Stomach (tissue), 8 donors: ENCODE measurements at regions not wholly inside any gene's neighbourhood (a gene's known extent, or its start where the extent isn't known, plus 50 kb on each side); places are given as distances from the start of the nearest gene placed in this dataset.
"Not testable (repeated sequence)": the region's sequence is repeated elsewhere in the genome, so short reads cannot be mapped to it uniquely, and the experiment has no call there.

Source experiments
- DNase-seq, 2 donors: peaks; one replicate each; pipeline versions ENCODE4 v3.0.0 to v3.0.0-alpha.2; 2013 to 2019
- H3K27ac ChIP-seq, 5 donors: fragments of 200-600 bp in 4 of 5; sonication (generic) in 4 of 5; one replicate each; pipeline ENCODE4 v1.5.1; 2013 to 2019; ENCODE audit warnings: mild to moderate bottlenecking in 1 of 5, moderate library complexity in 1 of 5
- H3K27me3 ChIP-seq, 3 donors: fragments of 200-600 bp; sonication (generic); one replicate each; pipeline ENCODE4 v1.5.1; 2017 to 2019; ENCODE audit warnings: mixed run types in 1 of 3
- H3K36me3 ChIP-seq, 4 donors: fragments of 200-600 bp; sonication (generic); 1 replicate in 3 of 4; 2 replicates in 1 of 4; pipeline ENCODE4 v1.5.1; 2016 to 2019
- H3K4me1 ChIP-seq, 4 donors: fragments of 200-600 bp; sonication (generic); one replicate each; pipeline ENCODE4 v1.5.1; 2016 to 2019
- H3K4me3 ChIP-seq, 4 donors: fragments of 200-600 bp; sonication (generic) in 3 of 4; one replicate each; pipeline ENCODE4 v1.5.1; 2016 to 2019; ENCODE audit warnings: mild to moderate bottlenecking in 1 of 4
- H3K9me3 ChIP-seq, 4 donors: fragments of 200-600 bp; sonication (generic); one replicate each; pipeline ENCODE4 v1.5.1; 2016 to 2019
- CTCF ChIP-seq, 7 experiments: fragments of 450-650 bp in 4 of 7; fragments of 200-600 bp in 3 of 7; sonication (generic) in 3 of 7; IDR thresholded peaks; one replicate each; pipeline ENCODE4 v1.5.1; 2016 to 2019; ENCODE audit warnings: antibody characterized with exemption in 7 of 7, control low read depth in 2 of 7, mild to moderate bottlenecking in 1 of 7
- EP300 ChIP-seq: sonication (generic); formaldehyde crosslinking; IDR thresholded peaks from one replicate; pipeline ENCODE4 v1.6.1; 2017; ENCODE audit warnings: antibody characterized with exemption
- POLR2A ChIP-seq, 4 donors: fragments of 450-650 bp; IDR thresholded peaks; one replicate each; pipeline ENCODE4 v1.6.1; 2016; ENCODE audit warnings: antibody characterized with exemption in 4 of 4, control low read depth in 2 of 4, mild to moderate bottlenecking in 1 of 4, moderate library complexity in 1 of 4
- POLR2AphosphoS5 ChIP-seq, 3 donors: sonication (generic); formaldehyde crosslinking; IDR thresholded peaks; one replicate each; pipeline ENCODE4 v1.6.1; 2016; ENCODE audit warnings: antibody characterized with exemption in 3 of 3
- WGBS, 5 donors: extraction: QIAGEN DNeasy Blood & Tissue Kit in 3 of 5; methylation state at CpG; one replicate each; pipeline versions ENCODE4 v1.1.5 to v1.1.7; 2013 to 2018; 5-methylcytosine and 5-hydroxymethylcytosine counted together
- intact Hi-C: fragments of 100-400 bp; cut with DNase I; formaldehyde crosslinking; loops from one replicate; pipeline ENCODE4 v1.15.1; 2023; ENCODE audit warnings: low total_unique reads
- donor health status: healthy with polysubstance abuse.
- donor health status: Bipolar disorder and iron deficiency.
- donor health status: healthy.

- peak; percentile 54 to 77 for DNase-seq
- Histone ChIP-seq H3K27me3 (peaks cover 0 to 8% (median 0%) of the 10 kb centered on the region in 3 donors), H3K4me3 (no peak overlapping the region), H3K36me3 (no peaks in the 10 kb centered on the region), H3K27ac (no peak overlapping the region), H3K4me1 (peaks cover 0 to 4% (median 0%) of the 10 kb centered on the region in 4 donors), H3K9me3 (no peaks in the 10 kb centered on the region)
- intact Hi-C loops = no loop called here
- TF ChIP-seq POLR2A (IDR thresholded peaks at IDR 0.05) (no peak), EP300 (no peak), CTCF (IDR thresholded peaks at IDR 0.05) (peak in 5 of 7 experiments; percentile 19 to 60 (median 37))
- WGBS, 5 donors = 6 to 20% (median 15%) methylated on average over 10 to 11 of the region's 11 CpGs
Measured at GRCh38 chr16:87203060-87203656, 114.0 kb downstream of the C16orf95 start.

GRCh38 chr16:87206646-87207451 lies 110.3 kb downstream of the C16orf95 start:
- WGBS, 5 donors = 50 to 58% (median 57%) methylated on average over 14 of the region's 14 CpGs
- Histone ChIP-seq H3K4me1 (peaks cover 0 to 4% (median 0%) of the 10 kb centered on the region in 4 donors), H3K4me3 (no peak overlapping the region), H3K27me3 (no peaks in the 10 kb centered on the region), H3K9me3 (no peaks in the 10 kb centered on the region), H3K36me3 (no peaks in the 10 kb centered on the region), H3K27ac (peak overlapping the region in 2 of 5 donors; percentile 4 to 42)
- no peak for DNase-seq
- TF ChIP-seq POLR2A (IDR thresholded peaks at IDR 0.05) = no peak
- no peak for TF ChIP-seq CTCF (IDR thresholded peaks at IDR 0.05)
- no peak for TF ChIP-seq POLR2AphosphoS5 (IDR thresholded peaks at IDR 0.05)
- TF ChIP-seq EP300 = no peak
- intact Hi-C loops = no loop called here

- intact Hi-C loops = no loop called here
- Histone ChIP-seq H3K4me3 (no peak overlapping the region), H3K27ac (peak overlapping the region in 2 of 5 donors; percentile 4 to 42), H3K4me1 (peaks cover 0 to 4% (median 0%) of the 10 kb centered on the region in 4 donors), H3K36me3 (no peaks in the 10 kb centered on the region), H3K9me3 (no peaks in the 10 kb centered on the region), H3K27me3 (no peaks in the 10 kb centered on the region)
- DNase-seq = peak in 1 of 2 donors; percentile 67
- TF ChIP-seq EP300 (no peak), POLR2AphosphoS5 (IDR thresholded peaks at IDR 0.05) (no peak), CTCF (IDR thresholded peaks at IDR 0.05) (no peak), POLR2A (IDR thresholded peaks at IDR 0.05) (no peak)
- 41 to 56% (median 49%) methylated on average over 7 of the region's 7 CpGs for WGBS, 5 donors
Measured at GRCh38 chr16:87207509-87207908, 109.7 kb downstream of the C16orf95 start.

- H3K4me1 ChIP-seq = peaks cover 0 to 4% (median 0%) of the 10 kb centered on the region in 4 donors
- intact Hi-C loops = no loop called here
- TF ChIP-seq POLR2AphosphoS5 (IDR thresholded peaks at IDR 0.05) (no peak), EP300 (no peak), CTCF (IDR thresholded peaks at IDR 0.05) (no peak), POLR2A (IDR thresholded peaks at IDR 0.05) (no peak)
- H3K27ac ChIP-seq = peak overlapping the region in 1 of 5 donors; percentile 4
- H3K9me3 ChIP-seq = no peaks in the 10 kb centered on the region
- H3K4me3 ChIP-seq = no peak overlapping the region
- WGBS, 5 donors = 55 to 81% (median 60%) methylated on average over 3 of the region's 3 CpGs
- H3K36me3 ChIP-seq = no peaks in the 10 kb centered on the region
- no peaks in the 10 kb centered on the region for H3K27me3 ChIP-seq
- no peak for DNase-seq
Measured at GRCh38 chr16:87207965-87208364, 109.2 kb downstream of the C16orf95 start.

- H3K36me3 ChIP-seq, DNase-seq, H3K27me3 ChIP-seq, H3K4me1 ChIP-seq, intact Hi-C loops, H3K4me3 ChIP-seq, H3K9me3 ChIP-seq, H3K27ac ChIP-seq: not testable (repeated sequence)
- WGBS, 5 donors = 94 to 99% (median 96%) methylated on average over 5 of the region's 5 CpGs
Measured at GRCh38 chr16:87208968-87209367, 108.2 kb downstream of the C16orf95 start.
